GM21529 (cell line): ENCODE measurements at regions not wholly inside any gene's neighbourhood (a gene's known extent, or its start where the extent isn't known, plus 50 kb on each side); places are given as distances from the start of the nearest gene placed in this dataset.

Experiments
- ATAC-seq: cut with Tn5 transposase; IDR thresholded peaks from one replicate; pipeline ENCODE4 v1.9.1; 2021; ENCODE audit not compliant: unreplicated experiment

GRCh38 chr4:34619531-34620162 is 1624.7 kb downstream of the ARAP2 start:
- ATAC-seq, result no peak

GRCh38 chr4:34628471-34628870 is 1615.8 kb downstream of the ARAP2 start:
- no peak for ATAC-seq

GRCh38 chr4:34629451-34629850 is 1614.9 kb downstream of the ARAP2 start:
- no peak for ATAC-seq

- no peak for ATAC-seq
These were observed 1611.1 kb downstream of the ARAP2 start for GRCh38 chr4:34633241-34633640.

GRCh38 chr4:34636623-34637022 is 1607.7 kb downstream of the ARAP2 start:
- no peak for ATAC-seq

GRCh38 chr4:34643476-34643875 is 1600.8 kb downstream of the ARAP2 start:
- ATAC-seq, result no peak

- ATAC-seq, result no peak
These were observed 1599.7 kb downstream of the ARAP2 start for GRCh38 chr4:34644579-34645115.

GRCh38 chr4:34649716-34650115 is 1594.6 kb downstream of the ARAP2 start:
- ATAC-seq, result no peak

- ATAC-seq, result no peak
These were observed 1580.3 kb downstream of the ARAP2 start for GRCh38 chr4:34664051-34664450.

GRCh38 chr4:34676400-34676799 is 1567.9 kb downstream of the ARAP2 start:
- no peak for ATAC-seq

- ATAC-seq, result no peak
These were observed 1565.9 kb downstream of the ARAP2 start for GRCh38 chr4:34678431-34678830.

- no peak for ATAC-seq
These were observed 1565.1 kb downstream of the ARAP2 start for GRCh38 chr4:34679228-34679627.

GRCh38 chr4:34709564-34709963 is 1534.8 kb downstream of the ARAP2 start:
- ATAC-seq, result no peak

- no peak for ATAC-seq
These were observed 1525.6 kb downstream of the ARAP2 start for GRCh38 chr4:34718576-34719245.

GRCh38 chr4:34720571-34720970 is 1523.7 kb downstream of the ARAP2 start:
- peak; percentile 47 for ATAC-seq

GRCh38 chr4:34721835-34722234 is 1522.5 kb downstream of the ARAP2 start:
- no peak for ATAC-seq

GRCh38 chr4:34723605-34724004 is 1520.7 kb downstream of the ARAP2 start:
- ATAC-seq, result no peak

GRCh38 chr4:34724491-34724890 is 1519.8 kb downstream of the ARAP2 start:
- no peak for ATAC-seq

GRCh38 chr4:34731070-34731469 is 1513.2 kb downstream of the ARAP2 start:
- ATAC-seq, result no peak

- ATAC-seq, result no peak
These were observed 1512.0 kb downstream of the ARAP2 start for GRCh38 chr4:34732176-34732950.

- ATAC-seq, result no peak
These were observed 1511.0 kb downstream of the ARAP2 start for GRCh38 chr4:34733185-34733941.
